ENCODE measurements at regions not wholly inside any gene's neighbourhood (a gene's known extent, or its start where the extent isn't known, plus 50 kb on each side); places are given as distances from the start of the nearest gene placed in this dataset.
"Not testable (repeated sequence)": the region's sequence is repeated elsewhere in the genome, so short reads cannot be mapped to it uniquely, and the experiment has no call there.

- Histone ChIP-seq H3K36me3 (ENCODE audit: control insufficient read depth in 5 of 5, insufficient read depth in 5 of 5, low read length in 5 of 5) (no peaks in the 10 kb centered on the region), H3K4me3 (ENCODE audit: low read depth in 1 of 5, low read length in 5 of 5) (no peak overlapping the region), H3K27me3 (ENCODE audit: control insufficient read depth in 5 of 5, insufficient read depth in 4 of 5, low read length in 5 of 5) (peaks cover 0 to 11% (median 4%) of the 10 kb centered on the region in 5 donors), H3K27ac (ENCODE audit: low read depth, low read length) (no peak overlapping the region), H3K4me1 (ENCODE audit: control insufficient read depth in 5 of 5, insufficient read depth in 5 of 5, low read length in 5 of 5) (no peaks in the 10 kb centered on the region), H3K9me3 (ENCODE audit: control insufficient read depth in 5 of 5, low read length in 5 of 5) (no peaks in the 10 kb centered on the region), H3K9ac (ENCODE audit: low read length in 5 of 5) (no peak overlapping the region)
Observed at GRCh38 chr2:234250926-234251325, 200.4 kb downstream of the SPP2 start.

GRCh38 chr2:234249873-234250272 is 199.4 kb downstream of the SPP2 start:
- no peaks in the 10 kb centered on the region for H3K36me3 ChIP-seq (ENCODE audit: control insufficient read depth in 5 of 5, insufficient read depth in 5 of 5, low read length in 5 of 5)
- H3K9ac ChIP-seq (ENCODE audit: low read length in 5 of 5) = no peak overlapping the region
- H3K27me3 ChIP-seq (ENCODE audit: control insufficient read depth in 5 of 5, insufficient read depth in 4 of 5, low read length in 5 of 5) = peaks cover 0 to 11% (median 4%) of the 10 kb centered on the region in 5 donors
- H3K4me1 ChIP-seq (ENCODE audit: control insufficient read depth in 5 of 5, insufficient read depth in 5 of 5, low read length in 5 of 5) = no peaks in the 10 kb centered on the region
- no peak overlapping the region for H3K4me3 ChIP-seq (ENCODE audit: low read depth in 1 of 5, low read length in 5 of 5)
- no peak overlapping the region for H3K27ac ChIP-seq (ENCODE audit: low read depth, low read length)
- H3K9me3 ChIP-seq (ENCODE audit: control insufficient read depth in 5 of 5, low read length in 5 of 5) = no peaks in the 10 kb centered on the region

- H3K4me1 ChIP-seq (ENCODE audit: control insufficient read depth in 5 of 5, insufficient read depth in 5 of 5, low read length in 5 of 5) = no peaks in the 10 kb centered on the region
- no peaks in the 10 kb centered on the region for H3K36me3 ChIP-seq (ENCODE audit: control insufficient read depth in 5 of 5, insufficient read depth in 5 of 5, low read length in 5 of 5)
- H3K9me3 ChIP-seq (ENCODE audit: control insufficient read depth in 5 of 5, low read length in 5 of 5) = no peaks in the 10 kb centered on the region
- no peak overlapping the region for H3K4me3 ChIP-seq (ENCODE audit: low read depth in 1 of 5, low read length in 5 of 5)
- H3K27ac ChIP-seq (ENCODE audit: low read depth, low read length) = no peak overlapping the region
- H3K9ac ChIP-seq (ENCODE audit: low read length in 5 of 5) = no peak overlapping the region
- peaks cover 0 to 10% (median 4%) of the 10 kb centered on the region in 5 donors for H3K27me3 ChIP-seq (ENCODE audit: control insufficient read depth in 5 of 5, insufficient read depth in 4 of 5, low read length in 5 of 5)
Observed at GRCh38 chr2:234249034-234249735, 198.7 kb downstream of the SPP2 start.

GRCh38 chr2:234248213-234248710 is 197.8 kb downstream of the SPP2 start:
- H3K36me3 ChIP-seq (ENCODE audit: control insufficient read depth in 5 of 5, insufficient read depth in 5 of 5, low read length in 5 of 5); H3K9ac ChIP-seq (ENCODE audit: low read length in 5 of 5); H3K9me3 ChIP-seq (ENCODE audit: control insufficient read depth in 5 of 5, low read length in 5 of 5); H3K27ac ChIP-seq (ENCODE audit: low read depth, low read length); H3K4me3 ChIP-seq (ENCODE audit: low read depth in 1 of 5, low read length in 5 of 5); H3K27me3 ChIP-seq (ENCODE audit: control insufficient read depth in 5 of 5, insufficient read depth in 4 of 5, low read length in 5 of 5); H3K4me1 ChIP-seq (ENCODE audit: control insufficient read depth in 5 of 5, insufficient read depth in 5 of 5, low read length in 5 of 5): not testable (repeated sequence)

- Histone ChIP-seq H3K4me1 (ENCODE audit: control insufficient read depth in 5 of 5, insufficient read depth in 5 of 5, low read length in 5 of 5) (no peaks in the 10 kb centered on the region), H3K9ac (ENCODE audit: low read length in 5 of 5) (no peak overlapping the region), H3K27me3 (ENCODE audit: control insufficient read depth in 5 of 5, insufficient read depth in 4 of 5, low read length in 5 of 5) (peaks cover 0 to 9% (median 4%) of the 10 kb centered on the region in 5 donors), H3K36me3 (ENCODE audit: control insufficient read depth in 5 of 5, insufficient read depth in 5 of 5, low read length in 5 of 5) (no peaks in the 10 kb centered on the region), H3K27ac (ENCODE audit: low read depth, low read length) (no peak overlapping the region), H3K4me3 (ENCODE audit: low read depth in 1 of 5, low read length in 5 of 5) (no peak overlapping the region), H3K9me3 (ENCODE audit: control insufficient read depth in 5 of 5, low read length in 5 of 5) (no peaks in the 10 kb centered on the region)
Observed at GRCh38 chr2:234247453-234248180, 197.1 kb downstream of the SPP2 start.

- H3K4me3 ChIP-seq (ENCODE audit: low read depth in 1 of 5, low read length in 5 of 5) = no peak overlapping the region
- no peak overlapping the region for H3K27ac ChIP-seq (ENCODE audit: low read depth, low read length)
- H3K9ac ChIP-seq (ENCODE audit: low read length in 5 of 5) = no peak overlapping the region
- H3K9me3 ChIP-seq (ENCODE audit: control insufficient read depth in 5 of 5, low read length in 5 of 5) = no peaks in the 10 kb centered on the region
- H3K36me3 ChIP-seq (ENCODE audit: control insufficient read depth in 5 of 5, insufficient read depth in 5 of 5, low read length in 5 of 5) = no peaks in the 10 kb centered on the region
- peaks cover 0 to under 1% (median 0%) of the 10 kb centered on the region in 5 donors for H3K27me3 ChIP-seq (ENCODE audit: control insufficient read depth in 5 of 5, insufficient read depth in 4 of 5, low read length in 5 of 5)
- no peaks in the 10 kb centered on the region for H3K4me1 ChIP-seq (ENCODE audit: control insufficient read depth in 5 of 5, insufficient read depth in 5 of 5, low read length in 5 of 5)
Observed at GRCh38 chr2:234245945-234246344, 195.4 kb downstream of the SPP2 start.

- H3K9ac ChIP-seq (ENCODE audit: low read length in 5 of 5) = no peak overlapping the region
Observed at GRCh38 chr2:234243871-234244565, 193.5 kb downstream of the SPP2 start.

GRCh38 chr2:234242459-234242836 is 191.9 kb downstream of the SPP2 start:
- Histone ChIP-seq H3K9ac (ENCODE audit: low read length in 5 of 5) (no peak overlapping the region), H3K4me3 (ENCODE audit: low read depth in 1 of 5, low read length in 5 of 5) (no peak overlapping the region)

More at GRCh38 chr2:234243871-234244565, 193.5 kb downstream of the SPP2 start:
- no peak overlapping the region for H3K27ac ChIP-seq (ENCODE audit: low read depth, low read length)
- no peaks in the 10 kb centered on the region for H3K27me3 ChIP-seq (ENCODE audit: control insufficient read depth in 5 of 5, insufficient read depth in 4 of 5, low read length in 5 of 5)
- no peak overlapping the region for H3K4me3 ChIP-seq (ENCODE audit: low read depth in 1 of 5, low read length in 5 of 5)
- H3K36me3 ChIP-seq (ENCODE audit: control insufficient read depth in 5 of 5, insufficient read depth in 5 of 5, low read length in 5 of 5) = no peaks in the 10 kb centered on the region
- H3K4me1 ChIP-seq (ENCODE audit: control insufficient read depth in 5 of 5, insufficient read depth in 5 of 5, low read length in 5 of 5) = no peaks in the 10 kb centered on the region
- H3K9me3 ChIP-seq (ENCODE audit: control insufficient read depth in 5 of 5, low read length in 5 of 5) = peaks cover 0 to 3% (median 0%) of the 10 kb centered on the region in 5 donors

GRCh38 chr2:234241656-234242458 is 191.4 kb downstream of the SPP2 start:
- no peak overlapping the region for H3K9ac ChIP-seq (ENCODE audit: low read length in 5 of 5)
- no peak overlapping the region for H3K27ac ChIP-seq (ENCODE audit: low read depth, low read length)
- H3K4me1 ChIP-seq (ENCODE audit: control insufficient read depth in 5 of 5, insufficient read depth in 5 of 5, low read length in 5 of 5) = no peaks in the 10 kb centered on the region
- H3K9me3 ChIP-seq (ENCODE audit: control insufficient read depth in 5 of 5, low read length in 5 of 5) = peaks cover 0 to 3% (median 0%) of the 10 kb centered on the region in 5 donors
- H3K27me3 ChIP-seq (ENCODE audit: control insufficient read depth in 5 of 5, insufficient read depth in 4 of 5, low read length in 5 of 5) = no peaks in the 10 kb centered on the region
- H3K36me3 ChIP-seq (ENCODE audit: control insufficient read depth in 5 of 5, insufficient read depth in 5 of 5, low read length in 5 of 5) = no peaks in the 10 kb centered on the region
- H3K4me3 ChIP-seq (ENCODE audit: low read depth in 1 of 5, low read length in 5 of 5) = no peak overlapping the region

More at GRCh38 chr2:234242459-234242836, 191.9 kb downstream of the SPP2 start:
- H3K27ac ChIP-seq (ENCODE audit: low read depth, low read length) = no peak overlapping the region
- H3K4me1 ChIP-seq (ENCODE audit: control insufficient read depth in 5 of 5, insufficient read depth in 5 of 5, low read length in 5 of 5) = no peaks in the 10 kb centered on the region
- H3K9me3 ChIP-seq (ENCODE audit: control insufficient read depth in 5 of 5, low read length in 5 of 5) = peaks cover 0 to 3% (median 0%) of the 10 kb centered on the region in 5 donors
- H3K27me3 ChIP-seq (ENCODE audit: control insufficient read depth in 5 of 5, insufficient read depth in 4 of 5, low read length in 5 of 5) = no peaks in the 10 kb centered on the region
- no peaks in the 10 kb centered on the region for H3K36me3 ChIP-seq (ENCODE audit: control insufficient read depth in 5 of 5, insufficient read depth in 5 of 5, low read length in 5 of 5)

Data from subcutaneous abdominal adipose tissue (tissue), 5 donors.